MCF 10A (cell line): ENCODE measurements at regions not wholly inside any gene's neighbourhood (a gene's known extent, or its start where the extent isn't known, plus 50 kb on each side); places are given as distances from the start of the nearest gene placed in this dataset.

Experiments used
- BruUV-seq: library from RNA; stranded (reverse); fragments of 400-500 nt; replicated peaks from 2 replicates; lab custom pipeline; 2021; lab: Mats Ljungman, UMichigan
- CTCF ChIA-PET: fragments of 300-600 bp; sonication (Branson Sonifier 250); formaldehyde crosslinking; extraction: SDS; loops from one replicate; lab custom pipeline; 2021; ENCODE audit warnings: antibody characterized with exemption, inconsistent platforms; lab: Yijun Ruan, JAX
- POLR2A ChIA-PET: fragments of 300-600, 350-650 bp; sonication (Branson Sonifier 250); formaldehyde crosslinking; extraction: SDS; loops from one replicate; lab custom pipeline; 2020; ENCODE audit warnings: antibody characterized with exemption, inconsistent platforms; lab: Yijun Ruan, JAX
- DNase-seq: peaks from one replicate; pipeline ENCODE4 v3.0.0-alpha.2; 2018; ENCODE audit not compliant: unreplicated experiment
- H3K27ac Mint-ChIP-seq: one replicate; pipeline ENCODE4 v1.8.0; 2022; ENCODE audit warnings: mild to moderate bottlenecking, low read depth, mixed read lengths; ENCODE audit not compliant: unreplicated experiment
- H3K27me3 Mint-ChIP-seq: one replicate; pipeline ENCODE4 v1.8.0; 2022; ENCODE audit warnings: mixed read lengths; ENCODE audit not compliant: insufficient read depth, unreplicated experiment
- H3K36me3 Mint-ChIP-seq: one replicate; pipeline ENCODE4 v1.8.0; 2022; ENCODE audit warnings: mild to moderate bottlenecking, moderate library complexity, mixed read lengths; ENCODE audit not compliant: insufficient read depth, unreplicated experiment
- H3K4me1 Mint-ChIP-seq: one replicate; pipeline ENCODE4 v1.8.0; 2022; ENCODE audit warnings: mixed read lengths; ENCODE audit not compliant: insufficient read depth, unreplicated experiment
- H3K4me3 Mint-ChIP-seq: one replicate; pipeline ENCODE4 v1.8.0; 2022; ENCODE audit warnings: mild to moderate bottlenecking, moderate library complexity, mixed read lengths; ENCODE audit not compliant: unreplicated experiment
- H3K9me3 Mint-ChIP-seq: one replicate; pipeline ENCODE4 v1.8.0; 2022; ENCODE audit warnings: mixed read lengths; ENCODE audit not compliant: unreplicated experiment
- intact Hi-C: fragments of 100-400 bp; cut with micrococcal nuclease; formaldehyde crosslinking; loops from 2 replicates; pipeline ENCODE4 v1.14.1; 2022
- TF ChIP-seq, protein P1 (sequence below): fragments of 200-600 bp; IDR thresholded peaks from one replicate; pipeline ENCODE4 v1.8.0; 2022; ENCODE audit warnings: antibody characterized with exemption, mild to moderate bottlenecking; ENCODE audit not compliant: unreplicated experiment

DNA sequence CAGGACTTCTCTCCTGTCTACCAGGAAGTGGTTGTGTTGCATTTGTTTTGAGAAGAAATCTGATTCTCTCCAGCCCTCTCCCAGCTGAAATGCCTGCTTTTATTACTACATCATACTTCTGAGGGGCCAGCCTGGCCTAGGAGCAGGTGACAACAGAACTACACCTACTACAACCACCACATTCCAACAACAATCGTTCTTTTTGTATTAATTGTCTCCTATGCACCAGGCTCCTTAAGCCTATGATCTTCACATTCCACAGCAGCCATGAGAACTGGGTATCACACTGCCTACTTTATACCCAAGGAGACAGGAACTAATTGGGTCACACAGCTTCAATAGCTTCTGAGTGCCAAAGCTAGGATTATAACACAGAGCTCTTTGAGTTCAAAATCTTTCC, 167.7 kb downstream of the TDRD15 start:
- no peak for DNase-seq
- no TSS peak for BruUV-seq
- no peaks in the 10 kb centered on the region for H3K4me1 Mint-ChIP-seq
- H3K27ac Mint-ChIP-seq = no peak overlapping the region
- no peaks in the 10 kb centered on the region for H3K9me3 Mint-ChIP-seq
- TF ChIP-seq, protein P1, sequence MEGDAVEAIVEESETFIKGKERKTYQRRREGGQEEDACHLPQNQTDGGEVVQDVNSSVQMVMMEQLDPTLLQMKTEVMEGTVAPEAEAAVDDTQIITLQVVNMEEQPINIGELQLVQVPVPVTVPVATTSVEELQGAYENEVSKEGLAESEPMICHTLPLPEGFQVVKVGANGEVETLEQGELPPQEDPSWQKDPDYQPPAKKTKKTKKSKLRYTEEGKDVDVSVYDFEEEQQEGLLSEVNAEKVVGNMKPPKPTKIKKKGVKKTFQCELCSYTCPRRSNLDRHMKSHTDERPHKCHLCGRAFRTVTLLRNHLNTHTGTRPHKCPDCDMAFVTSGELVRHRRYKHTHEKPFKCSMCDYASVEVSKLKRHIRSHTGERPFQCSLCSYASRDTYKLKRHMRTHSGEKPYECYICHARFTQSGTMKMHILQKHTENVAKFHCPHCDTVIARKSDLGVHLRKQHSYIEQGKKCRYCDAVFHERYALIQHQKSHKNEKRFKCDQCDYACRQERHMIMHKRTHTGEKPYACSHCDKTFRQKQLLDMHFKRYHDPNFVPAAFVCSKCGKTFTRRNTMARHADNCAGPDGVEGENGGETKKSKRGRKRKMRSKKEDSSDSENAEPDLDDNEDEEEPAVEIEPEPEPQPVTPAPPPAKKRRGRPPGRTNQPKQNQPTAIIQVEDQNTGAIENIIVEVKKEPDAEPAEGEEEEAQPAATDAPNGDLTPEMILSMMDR = no peak
- ChIA-PET POLR2A (no interaction called here), CTCF (no interaction called here)
- H3K27me3 Mint-ChIP-seq = peaks cover 37% of the 10 kb centered on the region
- no peak overlapping the region for H3K4me3 Mint-ChIP-seq
- intact Hi-C loops = no loop called here
- H3K36me3 Mint-ChIP-seq = no peaks in the 10 kb centered on the region

GRCh38 chr2:21294446-21294845, 170.7 kb downstream of the TDRD15 start:
- BruUV-seq = no TSS peak
- no peaks in the 10 kb centered on the region for H3K36me3 Mint-ChIP-seq
- no peaks in the 10 kb centered on the region for H3K9me3 Mint-ChIP-seq
- DNase-seq = no peak
- H3K27me3 Mint-ChIP-seq = peaks cover 47% of the 10 kb centered on the region
- no peaks in the 10 kb centered on the region for H3K4me1 Mint-ChIP-seq
- CTCF ChIA-PET = interaction anchor here (0.7 to 2.2 kb wide), 2 partner anchors 23 to 255 kb away, joined by 3 to 10 read pairs; no protein-coding TSS in a partner anchor
- TF ChIP-seq, protein P1 = no peak
- H3K27ac Mint-ChIP-seq = no peak overlapping the region
- POLR2A ChIA-PET = no interaction called here
- no peak overlapping the region for H3K4me3 Mint-ChIP-seq
- intact Hi-C loops = no loop called here

DNA sequence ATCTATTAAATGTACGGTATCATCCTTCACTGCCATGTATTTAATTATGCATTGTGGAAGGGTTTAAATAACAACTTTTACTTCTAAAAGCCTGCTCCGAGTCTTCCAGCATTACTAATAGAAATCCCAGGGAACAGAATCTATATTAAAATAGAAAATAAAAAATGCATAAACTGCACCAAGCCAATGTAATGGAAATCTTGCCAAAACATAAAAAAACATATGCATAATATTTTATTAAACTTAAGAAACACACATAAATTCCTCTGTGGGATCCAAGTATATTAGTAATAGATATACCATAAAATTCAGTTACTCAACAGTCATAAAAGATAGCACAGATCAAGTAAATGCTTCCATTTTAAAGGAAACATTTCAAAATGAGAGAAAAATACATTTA, 175.6 kb downstream of the TDRD15 start:
- TF ChIP-seq, protein P1 = no peak
- Mint-ChIP-seq H3K27ac (no peak overlapping the region), H3K9me3 (no peaks in the 10 kb centered on the region), H3K4me3 (no peak overlapping the region), H3K4me1 (no peaks in the 10 kb centered on the region), H3K27me3 (peaks cover 47% of the 10 kb centered on the region), H3K36me3 (no peaks in the 10 kb centered on the region)
- ChIA-PET CTCF (no interaction called here), POLR2A (no interaction called here)
- intact Hi-C loops = no loop called here
- BruUV-seq = no TSS peak
- DNase-seq = no peak

GRCh38 chr2:21301871-21302455, 178.2 kb downstream of the TDRD15 start:
- DNase-seq = no peak
- Mint-ChIP-seq H3K9me3 (no peaks in the 10 kb centered on the region), H3K4me3 (no peak overlapping the region), H3K27me3 (peaks cover 23% of the 10 kb centered on the region), H3K36me3 (no peaks in the 10 kb centered on the region), H3K4me1 (no peaks in the 10 kb centered on the region), H3K27ac (no peak overlapping the region)
- POLR2A ChIA-PET = no interaction called here
- CTCF ChIA-PET = interaction anchor here (0.6 kb wide), 1 partner anchor 127 kb away, joined by 4 read pairs; no protein-coding TSS in a partner anchor
- no TSS peak for BruUV-seq
- intact Hi-C loops = no loop called here
- TF ChIP-seq, protein P1 = no peak
